ENCODE measurements at regions not wholly inside any gene's neighbourhood (a gene's known extent, or its start where the extent isn't known, plus 50 kb on each side); places are given as distances from the start of the nearest gene placed in this dataset.
"Not testable (repeated sequence)": the region's sequence is repeated elsewhere in the genome, so short reads cannot be mapped to it uniquely, and the experiment has no call there.

DNA sequence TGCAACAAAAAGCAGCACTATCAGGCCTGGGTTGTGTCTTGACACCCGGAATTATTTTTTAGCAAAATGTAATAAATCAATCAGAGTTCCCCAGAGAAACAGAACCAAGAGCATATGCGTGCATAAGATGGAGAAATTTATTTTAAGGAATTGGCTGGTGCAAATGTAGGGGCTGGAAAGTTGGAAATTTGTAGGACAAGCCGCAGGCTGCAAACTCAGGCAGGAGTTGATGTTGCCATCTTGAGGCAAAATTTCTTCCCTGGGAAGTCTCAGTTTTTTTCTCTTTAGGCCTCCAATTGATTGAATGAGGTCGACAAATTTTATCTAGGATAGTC lies 158.9 kb upstream of the FAM20A start:
- H3K36me3 ChIP-seq (replicated peaks; ENCODE audit: insufficient read depth, low read depth), result no peaks in the 10 kb centered on the region
- no peaks in the 10 kb centered on the region for H3K27me3 ChIP-seq
- H3K79me2 ChIP-seq, result no peaks in the 10 kb centered on the region
- DNase-seq (ENCODE audit: low spot score), result no peak
- H3K27ac ChIP-seq, result no peak overlapping the region
- H2AFZ ChIP-seq, result no peak overlapping the region
- H3K4me3 ChIP-seq, result no peak overlapping the region
- no peaks in the 10 kb centered on the region for H4K20me1 ChIP-seq (ENCODE audit: insufficient read depth, poor library complexity, severe bottlenecking)
- peaks cover 10% of the 10 kb centered on the region for H3K4me1 ChIP-seq (ENCODE audit: insufficient read depth)
- no peak overlapping the region for H3K4me2 ChIP-seq
- H3K9me2 ChIP-seq (replicated peaks; ENCODE audit: insufficient read depth), result no peaks in the 10 kb centered on the region
- TF ChIP-seq EZH2 (IDR thresholded peaks at IDR 0.05; ENCODE audit: borderline replicate concordance) (no peak), EZH2phosphoT487 (IDR thresholded peaks at IDR 0.05; ENCODE audit: low read depth, severe bottlenecking, unreplicated experiment) (no peak)
- TF ChIP-seq, protein P1, sequence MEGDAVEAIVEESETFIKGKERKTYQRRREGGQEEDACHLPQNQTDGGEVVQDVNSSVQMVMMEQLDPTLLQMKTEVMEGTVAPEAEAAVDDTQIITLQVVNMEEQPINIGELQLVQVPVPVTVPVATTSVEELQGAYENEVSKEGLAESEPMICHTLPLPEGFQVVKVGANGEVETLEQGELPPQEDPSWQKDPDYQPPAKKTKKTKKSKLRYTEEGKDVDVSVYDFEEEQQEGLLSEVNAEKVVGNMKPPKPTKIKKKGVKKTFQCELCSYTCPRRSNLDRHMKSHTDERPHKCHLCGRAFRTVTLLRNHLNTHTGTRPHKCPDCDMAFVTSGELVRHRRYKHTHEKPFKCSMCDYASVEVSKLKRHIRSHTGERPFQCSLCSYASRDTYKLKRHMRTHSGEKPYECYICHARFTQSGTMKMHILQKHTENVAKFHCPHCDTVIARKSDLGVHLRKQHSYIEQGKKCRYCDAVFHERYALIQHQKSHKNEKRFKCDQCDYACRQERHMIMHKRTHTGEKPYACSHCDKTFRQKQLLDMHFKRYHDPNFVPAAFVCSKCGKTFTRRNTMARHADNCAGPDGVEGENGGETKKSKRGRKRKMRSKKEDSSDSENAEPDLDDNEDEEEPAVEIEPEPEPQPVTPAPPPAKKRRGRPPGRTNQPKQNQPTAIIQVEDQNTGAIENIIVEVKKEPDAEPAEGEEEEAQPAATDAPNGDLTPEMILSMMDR (IDR thresholded peaks at IDR 0.05; ENCODE audit: poor library complexity), result no peak
- WGBS (ENCODE audit: low lambda C conversion rate, missing lambda C conversion rate), result 52% methylated on average over 4 of the region's 4 CpGs
- H3K9me3 ChIP-seq (ENCODE audit: low read depth), result no peaks in the 10 kb centered on the region

DNA sequence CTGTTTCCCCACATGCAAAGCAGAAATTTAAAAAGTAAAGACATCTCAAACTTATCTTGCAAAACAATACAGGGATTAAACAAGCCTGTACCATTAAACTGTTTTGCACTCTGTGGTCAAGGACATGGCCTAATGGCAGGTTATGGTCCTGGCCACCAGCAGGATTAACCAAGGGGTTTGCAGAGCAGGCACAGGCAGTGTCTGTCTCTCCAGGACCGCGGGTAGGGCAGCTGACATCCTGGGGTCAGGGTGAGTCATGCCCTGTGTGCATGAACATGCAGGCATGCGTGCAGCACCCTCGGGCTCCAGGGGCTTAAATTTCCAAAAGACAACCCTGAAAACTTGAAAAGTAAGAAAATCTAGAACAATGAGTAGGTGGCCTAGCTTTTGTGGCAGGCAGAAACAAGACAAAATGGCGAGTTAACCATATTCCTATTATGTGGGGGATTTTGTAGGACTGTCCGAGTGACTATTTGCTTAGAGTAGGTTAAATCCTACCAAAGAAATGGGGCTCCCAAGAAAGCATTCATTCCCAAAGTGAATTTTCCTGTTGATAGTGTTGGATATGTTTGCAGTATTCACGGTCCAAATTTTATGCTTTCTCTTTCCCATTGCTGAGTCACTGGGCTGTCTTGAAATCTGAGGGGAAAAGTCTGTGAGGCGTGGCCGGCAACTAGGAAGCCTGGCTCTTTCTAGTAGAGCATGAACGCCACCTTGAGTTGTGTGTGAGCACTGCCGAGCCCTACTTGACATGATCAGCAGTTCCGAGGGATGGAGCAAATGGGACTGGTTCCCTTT lies 158.4 kb upstream of the FAM20A start:
- Histone ChIP-seq H3K79me2 (no peaks in the 10 kb centered on the region), H4K20me1 (ENCODE audit: insufficient read depth, poor library complexity, severe bottlenecking) (no peaks in the 10 kb centered on the region), H3K27ac (peak overlapping the region; percentile 90), H3K4me1 (ENCODE audit: insufficient read depth) (peaks cover 10% of the 10 kb centered on the region), H3K36me3 (replicated peaks; ENCODE audit: insufficient read depth, low read depth) (no peaks in the 10 kb centered on the region), H2AFZ (peak overlapping the region; percentile 33), H3K9me3 (ENCODE audit: low read depth) (no peaks in the 10 kb centered on the region), H3K4me2 (peak overlapping the region; percentile 77), H3K27me3 (no peaks in the 10 kb centered on the region), H3K9me2 (replicated peaks; ENCODE audit: insufficient read depth) (no peaks in the 10 kb centered on the region), H3K4me3 (no peak overlapping the region)
- 10% methylated on average over 12 of the region's 12 CpGs for WGBS (ENCODE audit: low lambda C conversion rate, missing lambda C conversion rate)
- peak; percentile 95 for DNase-seq (ENCODE audit: low spot score)
- TF ChIP-seq EZH2 (IDR thresholded peaks at IDR 0.05; ENCODE audit: borderline replicate concordance) (no peak), EZH2phosphoT487 (IDR thresholded peaks at IDR 0.05; ENCODE audit: low read depth, severe bottlenecking, unreplicated experiment) (no peak)
- TF ChIP-seq, protein P1 (IDR thresholded peaks at IDR 0.05; ENCODE audit: poor library complexity), result peak; percentile 95

DNA sequence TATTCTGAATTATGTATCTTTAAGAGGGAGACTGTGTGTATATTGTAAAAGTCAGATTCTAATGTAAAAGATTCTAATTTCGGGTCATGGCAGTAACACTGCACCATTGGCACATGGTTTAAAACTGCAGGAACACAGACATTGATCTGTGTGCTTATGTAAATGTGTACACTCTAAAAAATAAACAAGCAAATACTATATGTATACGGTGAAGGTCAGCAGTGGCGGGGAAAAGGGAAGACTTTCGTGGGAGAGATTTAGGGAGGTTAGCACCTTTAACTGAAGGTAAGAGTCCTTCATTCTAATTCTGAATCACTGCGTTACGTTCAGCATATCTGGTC lies 157.8 kb upstream of the FAM20A start:
- peaks cover 10% of the 10 kb centered on the region for H3K4me1 ChIP-seq (ENCODE audit: insufficient read depth)
- no peaks in the 10 kb centered on the region for H4K20me1 ChIP-seq (ENCODE audit: insufficient read depth, poor library complexity, severe bottlenecking)
- TF ChIP-seq EZH2phosphoT487 (IDR thresholded peaks at IDR 0.05; ENCODE audit: low read depth, severe bottlenecking, unreplicated experiment) (no peak), EZH2 (IDR thresholded peaks at IDR 0.05; ENCODE audit: borderline replicate concordance) (no peak)
- TF ChIP-seq, protein P1 (IDR thresholded peaks at IDR 0.05; ENCODE audit: poor library complexity), result no peak
- no peak for DNase-seq (ENCODE audit: low spot score)
- peak overlapping the region; percentile 33 for H2AFZ ChIP-seq
- no peaks in the 10 kb centered on the region for H3K79me2 ChIP-seq
- no peaks in the 10 kb centered on the region for H3K9me3 ChIP-seq (ENCODE audit: low read depth)
- H3K27ac ChIP-seq, result peak overlapping the region; percentile 90
- no peaks in the 10 kb centered on the region for H3K27me3 ChIP-seq
- 60% methylated on average over 6 of the region's 6 CpGs for WGBS (ENCODE audit: low lambda C conversion rate, missing lambda C conversion rate)
- H3K4me3 ChIP-seq, result no peak overlapping the region
- no peaks in the 10 kb centered on the region for H3K9me2 ChIP-seq (replicated peaks; ENCODE audit: insufficient read depth)
- H3K4me2 ChIP-seq, result peak overlapping the region; percentile 77
- H3K36me3 ChIP-seq (replicated peaks; ENCODE audit: insufficient read depth, low read depth), result no peaks in the 10 kb centered on the region

DNA sequence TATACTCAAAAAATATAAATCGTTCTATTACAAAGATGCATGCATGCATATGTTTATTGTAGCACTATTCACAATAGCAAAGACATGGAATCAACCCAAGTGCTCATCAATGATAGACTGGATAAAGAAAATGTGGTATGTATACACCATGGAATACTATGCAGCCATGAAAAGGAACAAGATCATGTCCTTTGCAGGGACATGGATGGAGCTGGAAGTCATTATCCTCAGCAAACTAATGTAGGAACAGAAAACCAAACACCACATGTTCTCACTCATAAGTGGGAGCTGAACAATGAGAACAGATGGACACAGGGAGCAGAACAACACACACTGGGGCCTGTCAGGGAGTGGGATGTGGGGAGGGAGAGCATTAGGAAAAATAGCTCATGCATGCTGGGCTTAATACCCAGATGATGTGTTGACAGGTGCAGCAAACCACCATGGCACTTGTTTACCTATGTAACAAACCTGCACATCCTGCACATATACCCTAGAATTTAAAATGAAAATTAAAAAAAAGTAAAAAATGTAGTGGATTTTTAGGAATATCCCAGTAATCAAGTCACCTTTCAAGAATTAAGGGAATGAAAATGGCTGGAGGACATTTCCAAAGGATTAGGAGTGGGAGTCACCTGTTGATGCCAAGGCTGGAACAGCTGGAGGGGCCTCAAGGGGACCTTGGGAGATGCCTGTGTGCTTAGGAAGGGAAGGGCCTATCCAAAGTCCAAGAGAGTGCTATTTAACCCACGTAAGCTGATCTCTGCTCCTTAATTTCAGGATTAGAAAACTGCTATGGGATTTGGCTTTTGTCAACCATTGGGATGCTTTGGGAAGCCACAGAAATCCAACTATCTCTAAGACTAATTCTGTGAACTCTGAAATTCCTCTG lies 156.9 kb upstream of the FAM20A start:
- H3K27me3 ChIP-seq; H3K36me3 ChIP-seq (replicated peaks; ENCODE audit: insufficient read depth, low read depth); H2AFZ ChIP-seq; H3K79me2 ChIP-seq; H4K20me1 ChIP-seq (ENCODE audit: insufficient read depth, poor library complexity, severe bottlenecking); H3K9me3 ChIP-seq (ENCODE audit: low read depth); H3K4me3 ChIP-seq; DNase-seq (ENCODE audit: low spot score); H3K4me1 ChIP-seq (ENCODE audit: insufficient read depth); H3K9me2 ChIP-seq (replicated peaks; ENCODE audit: insufficient read depth): not testable (repeated sequence)
- H3K27ac ChIP-seq, result peak overlapping the region; percentile 90
- H3K4me2 ChIP-seq, result peak overlapping the region; percentile 77
- WGBS (ENCODE audit: low lambda C conversion rate, missing lambda C conversion rate), result 89% methylated on average over 2 of the region's 2 CpGs

Data from hepatocyte (in vitro differentiated cells).